ENCODE measurements at regions not wholly inside any gene's neighbourhood (a gene's known extent, or its start where the extent isn't known, plus 50 kb on each side); places are given as distances from the start of the nearest gene placed in this dataset.

DNA sequence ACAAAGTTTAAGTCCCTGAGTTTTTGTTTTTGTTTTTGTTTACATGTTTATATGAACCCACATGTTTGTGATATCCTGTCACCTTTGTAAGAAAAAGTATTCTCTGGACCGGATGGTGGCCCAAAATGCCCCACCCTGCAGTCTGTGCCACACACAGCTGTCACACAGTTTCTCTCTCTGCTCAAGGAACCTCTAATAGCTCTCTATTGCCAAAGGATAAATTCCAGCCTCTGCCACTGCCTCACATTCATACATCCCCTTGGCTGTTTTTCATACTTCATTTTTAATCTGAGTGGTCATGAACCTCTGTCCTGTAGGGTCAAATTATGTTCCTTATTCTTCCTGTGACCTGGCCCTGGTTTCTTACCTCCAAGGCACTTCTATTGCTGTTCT, 520.3 kb upstream of the CDH5 start:
- no peak for ATAC-seq
- Histone ChIP-seq H2AFZ (ENCODE audit: low read depth, low read length, poor library complexity, severe bottlenecking) (no peak overlapping the region), H3K4me3 (replicated peaks in 1 of 2; ENCODE audit: low read depth in 1 of 2, low read length in 2 of 2) (no peak overlapping the region), H3K36me3 (ENCODE audit: control insufficient read depth in 1 of 2, insufficient read depth in 2 of 2, low read length in 2 of 2) (no peaks in the 10 kb centered on the region), H3K9ac (ENCODE audit: low read length) (no peak overlapping the region), H3K27me3 (ENCODE audit: insufficient read depth, low read length) (peaks cover 4% of the 10 kb centered on the region; the same call in 1 of the 2 replicates), H3K4me2 (ENCODE audit: low read length) (no peak overlapping the region), H3K79me2 (ENCODE audit: insufficient read depth, low read length) (no peaks in the 10 kb centered on the region), H4K20me1 (ENCODE audit: insufficient read depth) (no peaks in the 10 kb centered on the region), H3K9me3 (ENCODE audit: control insufficient read depth in 1 of 2, insufficient read depth in 1 of 2, low read depth in 1 of 2, low read length in 2 of 2) (no peaks in the 10 kb centered on the region), H3K4me1 (ENCODE audit: control insufficient read depth in 1 of 2, insufficient read depth in 2 of 2, low read length in 2 of 2) (no peaks in the 10 kb centered on the region), H3K9me2 (ENCODE audit: insufficient read depth) (no peaks in the 10 kb centered on the region), H3K27ac (ENCODE audit: low read depth, low read length) (no peak overlapping the region)
- intact Hi-C loops (cut with micrococcal nuclease): no loop called here
- no peak for TF ChIP-seq SP1 (IDR thresholded peaks at IDR 0.05; ENCODE audit: low read depth)
- TF ChIP-seq CEBPB (IDR thresholded peaks at IDR 0.05; ENCODE audit: low read depth): no peak
- no peak for TF ChIP-seq MAX (IDR thresholded peaks at IDR 0.05)
- TF ChIP-seq SIN3A (IDR thresholded peaks at IDR 0.05; ENCODE audit: low read depth): no peak
- TF ChIP-seq ZFX (IDR thresholded peaks at IDR 0.05): no peak
- TF ChIP-seq FOSL1 (IDR thresholded peaks at IDR 0.05; ENCODE audit: low read depth): no peak
- TF ChIP-seq EZH2 (IDR thresholded peaks at IDR 0.05): no peak
- TF ChIP-seq, protein P1, sequence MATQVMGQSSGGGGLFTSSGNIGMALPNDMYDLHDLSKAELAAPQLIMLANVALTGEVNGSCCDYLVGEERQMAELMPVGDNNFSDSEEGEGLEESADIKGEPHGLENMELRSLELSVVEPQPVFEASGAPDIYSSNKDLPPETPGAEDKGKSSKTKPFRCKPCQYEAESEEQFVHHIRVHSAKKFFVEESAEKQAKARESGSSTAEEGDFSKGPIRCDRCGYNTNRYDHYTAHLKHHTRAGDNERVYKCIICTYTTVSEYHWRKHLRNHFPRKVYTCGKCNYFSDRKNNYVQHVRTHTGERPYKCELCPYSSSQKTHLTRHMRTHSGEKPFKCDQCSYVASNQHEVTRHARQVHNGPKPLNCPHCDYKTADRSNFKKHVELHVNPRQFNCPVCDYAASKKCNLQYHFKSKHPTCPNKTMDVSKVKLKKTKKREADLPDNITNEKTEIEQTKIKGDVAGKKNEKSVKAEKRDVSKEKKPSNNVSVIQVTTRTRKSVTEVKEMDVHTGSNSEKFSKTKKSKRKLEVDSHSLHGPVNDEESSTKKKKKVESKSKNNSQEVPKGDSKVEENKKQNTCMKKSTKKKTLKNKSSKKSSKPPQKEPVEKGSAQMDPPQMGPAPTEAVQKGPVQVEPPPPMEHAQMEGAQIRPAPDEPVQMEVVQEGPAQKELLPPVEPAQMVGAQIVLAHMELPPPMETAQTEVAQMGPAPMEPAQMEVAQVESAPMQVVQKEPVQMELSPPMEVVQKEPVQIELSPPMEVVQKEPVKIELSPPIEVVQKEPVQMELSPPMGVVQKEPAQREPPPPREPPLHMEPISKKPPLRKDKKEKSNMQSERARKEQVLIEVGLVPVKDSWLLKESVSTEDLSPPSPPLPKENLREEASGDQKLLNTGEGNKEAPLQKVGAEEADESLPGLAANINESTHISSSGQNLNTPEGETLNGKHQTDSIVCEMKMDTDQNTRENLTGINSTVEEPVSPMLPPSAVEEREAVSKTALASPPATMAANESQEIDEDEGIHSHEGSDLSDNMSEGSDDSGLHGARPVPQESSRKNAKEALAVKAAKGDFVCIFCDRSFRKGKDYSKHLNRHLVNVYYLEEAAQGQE (IDR thresholded peaks at IDR 0.05; ENCODE audit: low read depth): no peak
- TF ChIP-seq YY1 (IDR thresholded peaks at IDR 0.05; ENCODE audit: extremely low read depth, insufficient replicate concordance, low read depth, low read length): no peak
- TF ChIP-seq, protein P2, sequence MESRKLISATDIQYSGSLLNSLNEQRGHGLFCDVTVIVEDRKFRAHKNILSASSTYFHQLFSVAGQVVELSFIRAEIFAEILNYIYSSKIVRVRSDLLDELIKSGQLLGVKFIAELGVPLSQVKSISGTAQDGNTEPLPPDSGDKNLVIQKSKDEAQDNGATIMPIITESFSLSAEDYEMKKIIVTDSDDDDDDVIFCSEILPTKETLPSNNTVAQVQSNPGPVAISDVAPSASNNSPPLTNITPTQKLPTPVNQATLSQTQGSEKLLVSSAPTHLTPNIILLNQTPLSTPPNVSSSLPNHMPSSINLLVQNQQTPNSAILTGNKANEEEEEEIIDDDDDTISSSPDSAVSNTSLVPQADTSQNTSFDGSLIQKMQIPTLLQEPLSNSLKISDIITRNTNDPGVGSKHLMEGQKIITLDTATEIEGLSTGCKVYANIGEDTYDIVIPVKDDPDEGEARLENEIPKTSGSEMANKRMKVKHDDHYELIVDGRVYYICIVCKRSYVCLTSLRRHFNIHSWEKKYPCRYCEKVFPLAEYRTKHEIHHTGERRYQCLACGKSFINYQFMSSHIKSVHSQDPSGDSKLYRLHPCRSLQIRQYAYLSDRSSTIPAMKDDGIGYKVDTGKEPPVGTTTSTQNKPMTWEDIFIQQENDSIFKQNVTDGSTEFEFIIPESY (IDR thresholded peaks at IDR 0.05; ENCODE audit: extremely low read depth, insufficient replicate concordance, low read length): no peak
- TF ChIP-seq ZNF274 (IDR thresholded peaks at IDR 0.05; ENCODE audit: low read depth, low read length): no peak
- no peak for TF ChIP-seq CBX3 (IDR thresholded peaks at IDR 0.05; ENCODE audit: low read depth)
- TF ChIP-seq ATF3 (IDR thresholded peaks at IDR 0.05): no peak
- TF ChIP-seq ELF1 (IDR thresholded peaks at IDR 0.05; ENCODE audit: borderline replicate concordance, low read depth): no peak
- TF ChIP-seq CTCF (IDR thresholded peaks at IDR 0.05 in 2 of 3, conservative IDR thresholded peaks at IDR 0.05 in 1 of 3; ENCODE audit: borderline replicate concordance in 1 of 3, insufficient read depth in 1 of 3, low read depth in 2 of 3, low read length in 2 of 3): no peak
- no peak for TF ChIP-seq JUND (IDR thresholded peaks at IDR 0.05)
- TF ChIP-seq TCF7L2 (IDR thresholded peaks at IDR 0.05; ENCODE audit: borderline replicate concordance, extremely low read depth, insufficient read depth, insufficient read length): no peak
- no peak for TF ChIP-seq POLR2A (IDR thresholded peaks at IDR 0.05; ENCODE audit: borderline replicate concordance, extremely low read depth, insufficient read depth, insufficient read length)
- TF ChIP-seq EGR1 (IDR thresholded peaks at IDR 0.05; ENCODE audit: low read depth): no peak
- no peak for TF ChIP-seq RAD21 (IDR thresholded peaks at IDR 0.05; ENCODE audit: low read depth)
- ChIA-PET RAD21 (ENCODE audit: low non-redundant PET in 1 of 2, low total read pairs in 2 of 2, uncharacterized antibody in 2 of 2, unreplicated experiment in 2 of 2) (no interaction called here), CTCF (no interaction called here), POLR2A (no interaction called here)
- no TSS peak for BruUV-seq (replicated peaks)
- no peak for DNase-seq (ENCODE audit: low read depth, low spot score)
